Effector memory CD8-positive, alpha-beta T cell (primary cell): ENCODE measurements at regions not wholly inside any gene's neighbourhood (a gene's known extent, or its start where the extent isn't known, plus 50 kb on each side); places are given as distances from the start of the nearest gene placed in this dataset.

Experiments
- ATAC-seq: fragments of 150-1000 bp; cut with Tn5 transposase; replicated peaks from 2 replicates; pipeline ENCODE4 v1.10.0; 2021; ENCODE audit warnings: mild to moderate bottlenecking, moderate library complexity
- DNase-seq, 3 experiments: peaks; one replicate each; pipeline ENCODE4 v3.0.0; 2021
- H3K27ac Mint-ChIP-seq, 2 donors: one replicate each; pipeline ENCODE4 v1.8.0; 2022; ENCODE audit warnings: mild to moderate bottlenecking in 2 of 2, mixed read lengths in 2 of 2, moderate library complexity in 2 of 2
- H3K27me3 Mint-ChIP-seq, 2 donors: one replicate each; pipeline ENCODE4 v1.8.0; 2022; ENCODE audit warnings: mixed read lengths in 2 of 2
- H3K36me3 Mint-ChIP-seq: one replicate; pipeline ENCODE4 v1.8.0; 2022; ENCODE audit warnings: mild to moderate bottlenecking, moderate library complexity, mixed read lengths; ENCODE audit not compliant: insufficient read depth
- H3K4me1 Mint-ChIP-seq, 2 donors: one replicate each; pipeline ENCODE4 v1.8.0; 2022; ENCODE audit warnings: low read depth in 2 of 2, mixed read lengths in 2 of 2
- H3K4me3 Mint-ChIP-seq, 2 donors: one replicate each; pipeline ENCODE4 v1.8.0; 2022; ENCODE audit warnings: mild to moderate bottlenecking in 2 of 2, mixed read lengths in 2 of 2, moderate library complexity in 2 of 2
- H3K9me3 Mint-ChIP-seq, 2 donors: one replicate each; pipeline ENCODE4 v1.8.0; 2022; ENCODE audit warnings: mixed read lengths in 2 of 2

DNA sequence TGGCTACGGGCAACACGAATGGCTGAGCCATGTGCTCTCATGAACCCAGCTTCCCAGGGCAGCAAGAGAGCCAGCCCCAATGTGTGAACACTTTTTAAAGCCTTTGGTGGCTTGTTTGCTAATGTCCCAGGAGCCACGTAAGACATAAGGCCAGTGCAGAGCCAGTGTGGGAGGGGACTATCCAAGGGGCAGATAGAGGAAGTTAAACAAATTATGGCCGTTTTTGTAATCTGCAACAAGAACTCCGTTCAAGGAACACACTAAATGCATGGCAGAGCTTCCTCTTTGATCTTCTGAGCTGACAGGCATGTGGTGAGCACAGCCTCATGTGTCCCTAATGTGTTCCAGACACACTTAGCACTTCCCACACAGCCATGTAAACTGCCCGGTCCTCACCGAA lies 133.3 kb downstream of the TEX36 start:
- Mint-ChIP-seq H3K9me3 (no peaks in the 10 kb centered on the region), H3K27ac (no peak overlapping the region), H3K4me1 (no peaks in the 10 kb centered on the region), H3K4me3 (no peak overlapping the region), H3K27me3 (peaks cover 13 to 17% of the 10 kb centered on the region in 2 donors), H3K36me3 (no peaks in the 10 kb centered on the region)
- no peak for DNase-seq
- ATAC-seq, result no peak

- Mint-ChIP-seq H3K27me3 (peaks cover 14 to 21% of the 10 kb centered on the region in 2 donors), H3K27ac (no peak overlapping the region), H3K9me3 (no peaks in the 10 kb centered on the region), H3K36me3 (no peaks in the 10 kb centered on the region), H3K4me3 (no peak overlapping the region), H3K4me1 (no peaks in the 10 kb centered on the region)
- ATAC-seq (no peak), DNase-seq (no peak)
These were observed 134.1 kb downstream of the TEX36 start for GRCh38 chr10:125548878-125549277.

DNA sequence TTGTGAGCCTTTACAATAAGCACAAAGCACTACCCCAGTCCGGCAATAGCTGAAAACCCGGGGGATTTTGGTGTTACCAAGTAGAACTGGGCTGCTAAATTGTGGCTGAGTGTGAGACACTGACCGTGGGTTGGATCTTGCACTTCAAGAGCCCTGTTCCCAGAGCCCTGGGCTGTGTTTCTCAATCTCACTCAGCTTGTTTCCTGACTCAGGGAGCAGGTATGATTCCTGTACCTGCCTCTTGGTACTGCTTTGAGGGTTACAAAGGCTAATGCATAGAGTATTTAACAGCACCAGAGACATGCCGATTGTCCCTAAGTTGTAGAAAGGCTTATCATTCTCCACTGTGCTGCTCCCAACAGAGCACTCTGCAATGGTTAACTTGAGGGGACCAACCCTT lies 134.6 kb downstream of the TEX36 start:
- Mint-ChIP-seq H3K27me3 (peaks cover 14 to 21% of the 10 kb centered on the region in 2 donors), H3K4me3 (no peak overlapping the region), H3K36me3 (no peaks in the 10 kb centered on the region), H3K4me1 (no peaks in the 10 kb centered on the region), H3K27ac (no peak overlapping the region), H3K9me3 (no peaks in the 10 kb centered on the region)
- ATAC-seq, result no peak
- no peak for DNase-seq

DNA sequence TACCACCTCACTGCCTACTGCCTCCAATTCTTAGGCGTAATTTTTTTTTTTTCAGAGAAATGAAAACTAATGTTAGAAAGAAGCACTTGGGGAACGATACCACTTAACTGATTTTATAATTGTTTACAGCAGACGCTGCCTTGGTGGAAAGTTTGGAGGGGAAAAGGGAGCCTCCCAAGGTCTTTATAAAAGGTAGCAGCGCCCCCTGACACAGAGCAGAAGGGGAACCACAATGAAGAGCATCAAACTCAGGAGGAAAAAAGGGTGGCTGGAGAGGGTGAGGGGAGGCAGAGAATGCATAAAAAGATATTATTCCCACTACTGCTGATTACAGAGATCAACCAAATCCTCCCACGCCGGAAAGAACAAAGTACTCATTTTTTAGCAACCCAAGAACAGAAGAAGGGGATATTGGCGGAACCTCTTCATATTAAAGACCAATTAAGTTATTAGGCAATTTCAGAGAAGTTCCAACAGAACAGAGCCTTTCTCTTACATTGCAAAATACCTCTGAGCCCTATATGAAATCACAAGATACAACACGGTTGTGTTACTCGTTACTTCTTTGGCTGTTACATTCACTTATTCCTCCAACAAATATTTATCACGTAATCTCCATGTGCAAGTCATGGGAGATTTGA lies 135.8 kb downstream of the TEX36 start:
- Mint-ChIP-seq H3K27me3 (peaks cover 14 to 21% of the 10 kb centered on the region in 2 donors), H3K4me3 (no peak overlapping the region), H3K4me1 (no peaks in the 10 kb centered on the region), H3K27ac (no peak overlapping the region), H3K36me3 (no peaks in the 10 kb centered on the region), H3K9me3 (no peaks in the 10 kb centered on the region)
- ATAC-seq (no peak), DNase-seq (no peak)

DNA sequence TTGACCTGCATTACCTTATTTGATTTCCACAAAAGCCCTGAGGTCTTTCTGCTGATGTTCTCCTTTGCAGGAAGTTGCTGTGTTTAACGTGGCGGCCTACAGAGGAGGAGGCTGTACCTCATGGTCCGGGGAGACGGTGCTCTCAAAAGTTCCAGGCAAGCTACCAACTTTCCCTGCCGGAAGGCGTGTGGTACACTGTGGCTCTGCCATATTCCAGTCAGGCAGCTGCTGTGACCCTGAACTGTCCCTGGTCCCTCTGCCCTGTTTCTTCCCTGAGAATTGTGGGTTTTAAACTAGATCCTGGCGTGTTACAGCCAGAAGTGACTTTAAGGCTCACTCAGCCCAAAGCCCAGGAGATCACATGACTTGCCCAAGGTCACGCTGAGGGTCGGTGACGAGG lies 139.2 kb downstream of the TEX36 start:
- Mint-ChIP-seq H3K9me3 (no peaks in the 10 kb centered on the region), H3K4me3 (no peak overlapping the region), H3K4me1 (no peaks in the 10 kb centered on the region), H3K27ac (no peak overlapping the region), H3K27me3 (peaks cover 20 to 36% of the 10 kb centered on the region in 2 donors), H3K36me3 (no peaks in the 10 kb centered on the region)
- no peak for ATAC-seq
- DNase-seq, result no peak

DNA sequence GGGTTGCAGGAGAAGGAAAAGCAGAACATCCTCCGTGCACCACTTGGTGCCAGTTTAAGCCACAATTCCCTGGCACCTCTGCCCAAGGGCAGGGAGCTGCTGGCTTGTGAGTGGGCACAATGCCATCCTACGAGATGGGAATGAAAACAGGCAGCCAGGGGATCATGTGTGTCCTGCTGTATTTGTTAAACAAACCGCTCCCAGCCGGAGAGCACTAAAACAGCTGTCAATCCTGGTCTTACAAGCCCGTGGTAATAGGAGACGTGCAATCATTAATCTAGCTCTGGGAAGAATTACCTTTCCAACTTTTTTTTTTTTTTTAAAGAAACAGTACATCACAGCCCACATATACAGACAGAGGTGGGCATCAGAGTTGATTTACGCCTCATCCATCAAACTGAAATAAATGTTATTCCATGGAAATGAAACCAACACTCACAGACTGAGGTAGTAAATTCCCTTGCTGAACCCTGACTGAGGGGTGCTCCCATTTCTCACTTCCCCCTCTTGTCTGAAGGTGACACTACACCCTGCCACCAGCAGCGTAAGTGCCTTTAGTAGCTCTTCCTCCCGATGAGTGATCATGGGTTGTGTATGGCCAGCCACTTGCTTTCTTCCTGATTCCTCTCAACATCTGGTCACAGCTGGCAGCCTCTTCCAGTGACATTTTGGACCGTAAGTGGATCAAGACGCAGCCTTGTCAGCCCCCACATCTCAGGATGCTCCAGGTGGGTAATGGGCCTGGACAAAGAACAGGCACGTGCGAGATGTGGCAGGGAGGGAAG lies 143.8 kb downstream of the TEX36 start:
- Mint-ChIP-seq H3K9me3 (no peaks in the 10 kb centered on the region), H3K4me3 (no peak overlapping the region), H3K4me1 (no peaks in the 10 kb centered on the region), H3K36me3 (no peaks in the 10 kb centered on the region), H3K27me3 (peaks cover 27 to 32% of the 10 kb centered on the region in 2 donors), H3K27ac (no peak overlapping the region)
- ATAC-seq, result no peak
- no peak for DNase-seq

GRCh38 chr10:125536236-125536635 lies 146.7 kb downstream of the TEX36 start:
- no peak for DNase-seq
- no peaks in the 10 kb centered on the region for H3K9me3 Mint-ChIP-seq
- no peak for ATAC-seq
- no peaks in the 10 kb centered on the region for H3K36me3 Mint-ChIP-seq
- no peaks in the 10 kb centered on the region for H3K4me1 Mint-ChIP-seq
- H3K27ac Mint-ChIP-seq, result no peak overlapping the region
- no peak overlapping the region for H3K4me3 Mint-ChIP-seq
- H3K27me3 Mint-ChIP-seq, result peaks cover 36 to 39% of the 10 kb centered on the region in 2 donors

GRCh38 chr10:125535559-125535958 lies 147.4 kb downstream of the TEX36 start:
- H3K27me3 Mint-ChIP-seq, result peaks cover 30 to 39% of the 10 kb centered on the region in 2 donors
- no peaks in the 10 kb centered on the region for H3K36me3 Mint-ChIP-seq
- DNase-seq (no peak), ATAC-seq (no peak)
- H3K4me1 Mint-ChIP-seq, result no peaks in the 10 kb centered on the region
- no peaks in the 10 kb centered on the region for H3K9me3 Mint-ChIP-seq
- H3K4me3 Mint-ChIP-seq, result no peak overlapping the region
- H3K27ac Mint-ChIP-seq, result no peak overlapping the region

- H3K27ac Mint-ChIP-seq, result no peak overlapping the region
- DNase-seq, result no peak
These were observed 148.4 kb downstream of the TEX36 start for GRCh38 chr10:125534515-125534914.

DNA sequence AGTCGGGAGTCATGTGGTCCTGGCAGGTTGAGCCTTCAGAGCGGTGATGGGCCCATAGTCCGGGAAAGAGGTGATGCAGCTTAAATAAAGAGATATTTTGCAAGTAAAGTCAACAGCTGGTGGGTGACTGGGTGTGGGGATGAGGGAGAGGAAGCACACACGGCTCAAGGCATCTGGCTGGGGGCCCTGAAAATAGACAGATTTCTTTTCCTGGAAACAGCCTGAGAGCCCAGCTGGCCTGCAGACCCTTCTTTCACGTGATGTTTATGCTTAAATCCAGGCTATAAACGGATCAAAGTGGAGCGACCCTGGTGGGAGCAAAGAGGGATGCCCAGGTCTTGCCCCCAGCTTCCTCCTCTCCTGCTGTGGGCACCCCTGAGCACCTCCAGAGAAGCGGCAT lies 149.1 kb downstream of the TEX36 start:
- DNase-seq, result no peak
- no peak for ATAC-seq
- H3K4me1 Mint-ChIP-seq, result no peaks in the 10 kb centered on the region
- no peak overlapping the region for H3K27ac Mint-ChIP-seq
- H3K36me3 Mint-ChIP-seq, result no peaks in the 10 kb centered on the region
- H3K27me3 Mint-ChIP-seq, result peaks cover 33 to 35% of the 10 kb centered on the region in 2 donors
- H3K9me3 Mint-ChIP-seq, result no peaks in the 10 kb centered on the region
- no peak overlapping the region for H3K4me3 Mint-ChIP-seq

More at GRCh38 chr10:125534515-125534914, 148.4 kb downstream of the TEX36 start:
- ATAC-seq, result no peak
- Mint-ChIP-seq H3K9me3 (no peaks in the 10 kb centered on the region), H3K36me3 (no peaks in the 10 kb centered on the region), H3K4me1 (no peaks in the 10 kb centered on the region), H3K4me3 (no peak overlapping the region), H3K27me3 (peaks cover 33 to 37% of the 10 kb centered on the region in 2 donors)

DNA sequence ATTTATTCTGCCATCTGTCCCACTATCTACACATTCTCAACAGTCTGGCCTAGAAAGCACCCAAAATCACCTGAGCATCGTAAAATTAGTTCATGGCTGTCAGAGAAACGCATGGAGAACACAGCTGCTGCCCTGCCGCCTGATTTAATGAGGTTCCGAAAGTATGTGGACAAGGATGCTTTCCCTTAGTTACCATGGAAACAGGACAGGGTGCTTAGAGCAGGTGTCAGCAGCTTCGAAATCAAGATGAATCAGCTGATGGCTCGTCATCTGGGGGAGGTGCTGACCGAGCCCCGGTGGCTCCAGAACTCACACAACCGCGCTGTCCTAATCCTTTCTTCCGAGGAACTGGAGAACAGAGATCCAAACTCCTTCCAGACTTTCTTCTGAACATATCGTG lies 151.5 kb downstream of the TEX36 start:
- no peaks in the 10 kb centered on the region for H3K9me3 Mint-ChIP-seq
- no peak for DNase-seq
- peaks cover 18 to 37% of the 10 kb centered on the region in 2 donors for H3K27me3 Mint-ChIP-seq
- no peaks in the 10 kb centered on the region for H3K4me1 Mint-ChIP-seq
- ATAC-seq, result no peak
- H3K36me3 Mint-ChIP-seq, result no peaks in the 10 kb centered on the region
- no peak overlapping the region for H3K27ac Mint-ChIP-seq
- H3K4me3 Mint-ChIP-seq, result no peak overlapping the region

- H3K27me3 Mint-ChIP-seq, result peaks cover 0 to 13% of the 10 kb centered on the region in 2 donors
- no peak overlapping the region for H3K27ac Mint-ChIP-seq
- no peaks in the 10 kb centered on the region for H3K4me1 Mint-ChIP-seq
- H3K4me3 Mint-ChIP-seq, result no peak overlapping the region
- peaks cover 0 to 4% of the 10 kb centered on the region in 2 donors for H3K9me3 Mint-ChIP-seq
- no peak for ATAC-seq
- H3K36me3 Mint-ChIP-seq, result no peaks in the 10 kb centered on the region
- DNase-seq, result no peak
These were observed 159.6 kb downstream of the TEX36 start for GRCh38 chr10:125523347-125523746.

- ATAC-seq (no peak), DNase-seq (no peak)
- Mint-ChIP-seq H3K4me3 (no peak overlapping the region), H3K4me1 (no peaks in the 10 kb centered on the region), H3K27me3 (peaks cover 0 to 13% of the 10 kb centered on the region in 2 donors), H3K27ac (no peak overlapping the region), H3K9me3 (peaks cover 0 to 4% of the 10 kb centered on the region in 2 donors), H3K36me3 (no peaks in the 10 kb centered on the region)
These were observed 161.0 kb downstream of the TEX36 start for GRCh38 chr10:125521721-125522680.
